ENCODE measurements at regions not wholly inside any gene's neighbourhood (a gene's known extent, or its start where the extent isn't known, plus 50 kb on each side); places are given as distances from the start of the nearest gene placed in this dataset.

GRCh38 chr1:69203166-69203565 lies 364.6 kb upstream of the LRRC7 start:
- no peak for DNase-seq
- Histone ChIP-seq H3F3A (ENCODE audit: insufficient read depth) (no peaks in the 10 kb centered on the region), H3K9ac (no peak overlapping the region), H3K36me3 (ENCODE audit: low read depth) (no peaks in the 10 kb centered on the region), H3K79me2 (ENCODE audit: insufficient read depth) (no peaks in the 10 kb centered on the region), H3K27ac (no peak overlapping the region), H3K4me3 (no peak overlapping the region), H3K9me3 (ENCODE audit: low read depth) (no peaks in the 10 kb centered on the region), H3K27me3 (replicated peaks; ENCODE audit: insufficient read depth) (no peaks in the 10 kb centered on the region), H3K9me2 (ENCODE audit: insufficient read depth) (no peaks in the 10 kb centered on the region), H2AFZ (no peak overlapping the region), H3K4me1 (ENCODE audit: insufficient read depth) (no peaks in the 10 kb centered on the region), H3K4me2 (ENCODE audit: unreplicated experiment) (no peak overlapping the region), H4K20me1 (ENCODE audit: insufficient read depth) (no peaks in the 10 kb centered on the region)
- in situ Hi-C loops (cut with MboI): no loop called here
- TF ChIP-seq EZH2 (IDR thresholded peaks at IDR 0.05; ENCODE audit: insufficient read depth, poor library complexity, severe bottlenecking) (no peak), EZH2phosphoT487 (IDR thresholded peaks at IDR 0.05; ENCODE audit: insufficient read depth, low read depth) (no peak)
- WGBS, 2 experiments (ENCODE audit: low coverage in 1 of 2, low lambda C conversion rate in 2 of 2, missing lambda C conversion rate in 2 of 2): 41 to 47% methylated on average over 1 of the region's 1 CpG

- Histone ChIP-seq H3K4me2 (ENCODE audit: unreplicated experiment) (no peak overlapping the region), H3K9me3 (ENCODE audit: low read depth) (no peaks in the 10 kb centered on the region), H3F3A (ENCODE audit: insufficient read depth) (no peaks in the 10 kb centered on the region), H3K9me2 (ENCODE audit: insufficient read depth) (no peaks in the 10 kb centered on the region), H3K79me2 (ENCODE audit: insufficient read depth) (no peaks in the 10 kb centered on the region), H3K9ac (no peak overlapping the region), H3K4me3 (no peak overlapping the region), H2AFZ (no peak overlapping the region), H3K27me3 (replicated peaks; ENCODE audit: insufficient read depth) (no peaks in the 10 kb centered on the region), H4K20me1 (ENCODE audit: insufficient read depth) (no peaks in the 10 kb centered on the region), H3K4me1 (ENCODE audit: insufficient read depth) (no peaks in the 10 kb centered on the region), H3K36me3 (ENCODE audit: low read depth) (no peaks in the 10 kb centered on the region), H3K27ac (no peak overlapping the region)
- 54 to 62% methylated on average over 4 of the region's 4 CpGs for WGBS, 2 experiments (ENCODE audit: low coverage in 1 of 2, low lambda C conversion rate in 2 of 2, missing lambda C conversion rate in 2 of 2)
- TF ChIP-seq EZH2phosphoT487 (IDR thresholded peaks at IDR 0.05; ENCODE audit: insufficient read depth, low read depth) (no peak), EZH2 (IDR thresholded peaks at IDR 0.05; ENCODE audit: insufficient read depth, poor library complexity, severe bottlenecking) (no peak)
- DNase-seq: no peak
- in situ Hi-C loops (cut with MboI): no loop called here
Measured at GRCh38 chr1:69213644-69214043, 354.1 kb upstream of the LRRC7 start.

- no peaks in the 10 kb centered on the region for H3K27me3 ChIP-seq (replicated peaks; ENCODE audit: insufficient read depth)
- 37 to 42% methylated on average over 3 of the region's 3 CpGs for WGBS, 2 experiments (ENCODE audit: low coverage in 1 of 2, low lambda C conversion rate in 2 of 2, missing lambda C conversion rate in 2 of 2)
- no peak for DNase-seq
- H3K79me2 ChIP-seq (ENCODE audit: insufficient read depth): no peaks in the 10 kb centered on the region
- no peaks in the 10 kb centered on the region for H4K20me1 ChIP-seq (ENCODE audit: insufficient read depth)
- no peak overlapping the region for H3K9ac ChIP-seq
- no peak overlapping the region for H2AFZ ChIP-seq
- in situ Hi-C loops (cut with MboI): no loop called here
- no peaks in the 10 kb centered on the region for H3K9me2 ChIP-seq (ENCODE audit: insufficient read depth)
- H3F3A ChIP-seq (ENCODE audit: insufficient read depth): no peaks in the 10 kb centered on the region
- H3K9me3 ChIP-seq (ENCODE audit: low read depth): no peaks in the 10 kb centered on the region
- no peak for TF ChIP-seq EZH2phosphoT487 (IDR thresholded peaks at IDR 0.05; ENCODE audit: insufficient read depth, low read depth)
- TF ChIP-seq EZH2 (IDR thresholded peaks at IDR 0.05; ENCODE audit: insufficient read depth, poor library complexity, severe bottlenecking): no peak
- H3K36me3 ChIP-seq (ENCODE audit: low read depth): no peaks in the 10 kb centered on the region
- no peak overlapping the region for H3K27ac ChIP-seq
- no peaks in the 10 kb centered on the region for H3K4me1 ChIP-seq (ENCODE audit: insufficient read depth)
- H3K4me3 ChIP-seq: no peak overlapping the region
- H3K4me2 ChIP-seq (ENCODE audit: unreplicated experiment): no peak overlapping the region
Measured at GRCh38 chr1:69215883-69216282, 351.8 kb upstream of the LRRC7 start.

GRCh38 chr1:69220672-69221071 lies 347.1 kb upstream of the LRRC7 start:
- no peak overlapping the region for H3K4me2 ChIP-seq (ENCODE audit: unreplicated experiment)
- no peak overlapping the region for H2AFZ ChIP-seq
- DNase-seq: no peak
- H3K27me3 ChIP-seq (replicated peaks; ENCODE audit: insufficient read depth): no peaks in the 10 kb centered on the region
- no peaks in the 10 kb centered on the region for H4K20me1 ChIP-seq (ENCODE audit: insufficient read depth)
- 36 to 47% methylated on average over 1 of the region's 1 CpG for WGBS, 2 experiments (ENCODE audit: low coverage in 1 of 2, low lambda C conversion rate in 2 of 2, missing lambda C conversion rate in 2 of 2)
- no peaks in the 10 kb centered on the region for H3F3A ChIP-seq (ENCODE audit: insufficient read depth)
- no peaks in the 10 kb centered on the region for H3K9me3 ChIP-seq (ENCODE audit: low read depth)
- no peaks in the 10 kb centered on the region for H3K4me1 ChIP-seq (ENCODE audit: insufficient read depth)
- no peaks in the 10 kb centered on the region for H3K36me3 ChIP-seq (ENCODE audit: low read depth)
- H3K27ac ChIP-seq: no peak overlapping the region
- H3K79me2 ChIP-seq (ENCODE audit: insufficient read depth): no peaks in the 10 kb centered on the region
- in situ Hi-C loops (cut with MboI): no loop called here
- H3K4me3 ChIP-seq: no peak overlapping the region
- no peak overlapping the region for H3K9ac ChIP-seq
- TF ChIP-seq EZH2 (IDR thresholded peaks at IDR 0.05; ENCODE audit: insufficient read depth, poor library complexity, severe bottlenecking): no peak
- no peak for TF ChIP-seq EZH2phosphoT487 (IDR thresholded peaks at IDR 0.05; ENCODE audit: insufficient read depth, low read depth)
- H3K9me2 ChIP-seq (ENCODE audit: insufficient read depth): no peaks in the 10 kb centered on the region

DNA sequence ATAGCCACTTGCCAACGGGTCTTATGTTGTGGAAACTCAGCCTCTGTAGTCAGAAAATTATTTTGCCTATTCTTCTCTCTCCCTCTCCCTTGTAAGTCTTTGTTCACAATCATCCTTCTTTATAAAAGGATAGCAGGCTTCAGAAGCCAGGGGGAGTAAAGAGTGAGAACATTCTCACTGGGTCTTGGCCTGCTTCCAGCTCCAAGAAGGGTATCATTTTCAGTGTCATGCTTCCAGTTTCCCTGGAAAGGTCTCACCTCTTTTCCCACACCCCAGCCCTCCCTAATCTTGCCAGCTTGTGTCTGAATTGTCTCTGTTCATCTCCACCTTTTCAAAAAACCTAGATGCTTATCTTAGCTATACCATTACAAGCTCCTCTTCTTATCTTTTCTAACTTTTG lies 346.2 kb upstream of the LRRC7 start:
- Histone ChIP-seq H3K9ac (no peak overlapping the region), H3K27ac (no peak overlapping the region), H3K9me3 (ENCODE audit: low read depth) (no peaks in the 10 kb centered on the region), H3K36me3 (ENCODE audit: low read depth) (no peaks in the 10 kb centered on the region), H3F3A (ENCODE audit: insufficient read depth) (no peaks in the 10 kb centered on the region), H3K4me3 (no peak overlapping the region), H3K79me2 (ENCODE audit: insufficient read depth) (no peaks in the 10 kb centered on the region), H3K27me3 (replicated peaks; ENCODE audit: insufficient read depth) (no peaks in the 10 kb centered on the region), H3K4me2 (ENCODE audit: unreplicated experiment) (no peak overlapping the region), H4K20me1 (ENCODE audit: insufficient read depth) (no peaks in the 10 kb centered on the region), H3K9me2 (ENCODE audit: insufficient read depth) (no peaks in the 10 kb centered on the region), H3K4me1 (ENCODE audit: insufficient read depth) (no peaks in the 10 kb centered on the region), H2AFZ (no peak overlapping the region)
- no peak for TF ChIP-seq EZH2phosphoT487 (IDR thresholded peaks at IDR 0.05; ENCODE audit: insufficient read depth, low read depth)
- TF ChIP-seq EZH2 (IDR thresholded peaks at IDR 0.05; ENCODE audit: insufficient read depth, poor library complexity, severe bottlenecking): no peak
- 0% methylated on average over 1 of the region's 1 CpG for WGBS, 2 experiments (ENCODE audit: low coverage in 1 of 2, low lambda C conversion rate in 2 of 2, missing lambda C conversion rate in 2 of 2)
- no peak for DNase-seq
- in situ Hi-C loops (cut with MboI): no loop called here

Measured in GM23248 (cell line).